Naive thymus-derived CD4-positive, alpha-beta T cell (primary cell): ENCODE measurements at regions not wholly inside any gene's neighbourhood (a gene's known extent, or its start where the extent isn't known, plus 50 kb on each side); places are given as distances from the start of the nearest gene placed in this dataset.

Source experiments
- ATAC-seq: fragments of 150-1000 bp; cut with Tn5 transposase; 2 replicates; pipeline ENCODE4 v1.10.0; 2021; ENCODE audit warnings: mild to moderate bottlenecking, moderate library complexity
- CTCF ChIA-PET: fragments of 350-600 bp; sonication (Branson Sonifier 250); formaldehyde crosslinking; loops from one replicate; lab custom pipeline; 2021; ENCODE audit warnings: antibody characterized with exemption; lab: Charles Lee
- POLR2A ChIA-PET: fragments of 350-600 bp; sonication (Branson Sonifier 250); formaldehyde crosslinking; loops from one replicate; lab custom pipeline; 2021; ENCODE audit warnings: antibody characterized with exemption, inconsistent platforms; lab: Charles Lee
- DNase-seq, 9 donors: peaks; one replicate each; pipeline versions ENCODE4 v3.0.0 to v3.0.0-alpha.2; 2020 to 2022; ENCODE audit warnings: mixed read lengths in 1 of 9
- H3K27ac ChIP-seq: one replicate; pipeline ENCODE4 v1.7.0; 2013; ENCODE audit warnings: mild to moderate bottlenecking, low read depth, low read length, moderate library complexity
- H3K27me3 ChIP-seq, 2 donors: one replicate each; pipeline ENCODE4 v1.7.0; 2013; ENCODE audit warnings: low read length in 2 of 2, mild to moderate bottlenecking in 2 of 2, moderate library complexity in 2 of 2; ENCODE audit not compliant: control insufficient read depth in 2 of 2, insufficient read depth in 2 of 2
- H3K36me3 ChIP-seq, 3 experiments: 1 replicate in 2 of 3; 2 replicates in 1 of 3; pipeline ENCODE4 v1.7.0; 2013; ENCODE audit warnings: low read length in 3 of 3, mild to moderate bottlenecking in 3 of 3, moderate library complexity in 1 of 3; ENCODE audit not compliant: insufficient read depth in 3 of 3, control insufficient read depth in 2 of 3
- H3K4me1 ChIP-seq, 2 donors: one replicate each; pipeline ENCODE4 v1.7.0; 2013; ENCODE audit warnings: low read length in 2 of 2, mild to moderate bottlenecking in 2 of 2, moderate library complexity in 1 of 2; ENCODE audit not compliant: control insufficient read depth in 2 of 2, insufficient read depth in 2 of 2
- H3K4me3 ChIP-seq: 2 replicates; pipeline ENCODE4 v1.7.0; 2013; ENCODE audit warnings: mild to moderate bottlenecking, low read length
- H3K9me3 ChIP-seq, 3 experiments: 1 replicate in 2 of 3; 2 replicates in 1 of 3; pipeline ENCODE4 v1.7.0; 2013; ENCODE audit warnings: low read length in 3 of 3; ENCODE audit not compliant: control insufficient read depth in 2 of 3
- H3K27ac Mint-ChIP-seq, 9 donors: one replicate each; pipeline ENCODE4 v1.8.0; 2020 to 2022; ENCODE audit warnings: mixed read lengths in 9 of 9, mild to moderate bottlenecking in 8 of 9, moderate library complexity in 5 of 9, inconsistent platforms in 2 of 9
- H3K27me3 Mint-ChIP-seq, 5 donors: one replicate each; pipeline ENCODE4 v1.8.0; 2021 to 2022; ENCODE audit warnings: mixed read lengths in 5 of 5, mild to moderate bottlenecking in 1 of 5
- H3K36me3 Mint-ChIP-seq, 5 donors: one replicate each; pipeline ENCODE4 v1.8.0; 2020 to 2022; ENCODE audit warnings: mixed read lengths in 5 of 5, mild to moderate bottlenecking in 3 of 5, inconsistent platforms in 1 of 5
- H3K4me1 Mint-ChIP-seq, 7 donors: one replicate each; pipeline ENCODE4 v1.8.0; 2020 to 2022; ENCODE audit warnings: mixed read lengths in 7 of 7, mild to moderate bottlenecking in 3 of 7, inconsistent platforms in 1 of 7
- H3K4me3 Mint-ChIP-seq, 10 donors: one replicate each; pipeline ENCODE4 v1.8.0; 2020 to 2022; ENCODE audit warnings: mild to moderate bottlenecking in 10 of 10, mixed read lengths in 10 of 10, moderate library complexity in 6 of 10, inconsistent platforms in 2 of 10
- H3K9me3 Mint-ChIP-seq, 11 donors: one replicate each; pipeline ENCODE4 v1.8.0; 2020 to 2022; ENCODE audit warnings: mixed read lengths in 11 of 11, mild to moderate bottlenecking in 4 of 11, inconsistent platforms in 1 of 11, moderate library complexity in 1 of 11
- intact Hi-C, 2 donors: fragments of 100-400 bp; cut with micrococcal nuclease; formaldehyde crosslinking; loops; one replicate each; pipeline ENCODE4 v1.15.1; 2023

GRCh38 chr2:611519-611918 lies 65.7 kb downstream of the TMEM18 start:
- POLR2A ChIA-PET = interaction anchor here (0.6 kb wide), 1 partner anchor 179 kb away, joined by 3 read pairs; no protein-coding TSS in a partner anchor
- H3K27me3 ChIP-seq = no peaks in the 10 kb centered on the region
- no peak for ATAC-seq
- CTCF ChIA-PET = no interaction called here
- no peaks in the 10 kb centered on the region for H3K9me3 ChIP-seq
- H3K9me3 Mint-ChIP-seq = peaks cover 0 to 3% (median 0%) of the 10 kb centered on the region in 11 donors
- no peaks in the 10 kb centered on the region for H3K36me3 Mint-ChIP-seq
- DNase-seq = peak in 1 of 9 donors; percentile 17
- peaks cover 0 to 7% (median 5%) of the 10 kb centered on the region in 5 donors for H3K27me3 Mint-ChIP-seq
- H3K4me3 Mint-ChIP-seq = no peak overlapping the region
- no peak overlapping the region for H3K4me3 ChIP-seq
- no peaks in the 10 kb centered on the region for H3K4me1 Mint-ChIP-seq
- H3K4me1 ChIP-seq = no peaks in the 10 kb centered on the region
- H3K27ac ChIP-seq = no peak overlapping the region
- H3K27ac Mint-ChIP-seq = no peak overlapping the region
- no peaks in the 10 kb centered on the region for H3K36me3 ChIP-seq
- intact Hi-C loops = no loop called here

GRCh38 chr2:610491-610890 lies 66.7 kb downstream of the TMEM18 start:
- Mint-ChIP-seq H3K27me3 (peaks cover 0 to 7% (median 5%) of the 10 kb centered on the region in 5 donors), H3K27ac (no peak overlapping the region), H3K36me3 (no peaks in the 10 kb centered on the region), H3K4me1 (no peaks in the 10 kb centered on the region), H3K9me3 (no peaks in the 10 kb centered on the region), H3K4me3 (no peak overlapping the region)
- Histone ChIP-seq H3K36me3 (no peaks in the 10 kb centered on the region), H3K9me3 (no peaks in the 10 kb centered on the region), H3K4me1 (no peaks in the 10 kb centered on the region), H3K27me3 (no peaks in the 10 kb centered on the region), H3K4me3 (no peak overlapping the region), H3K27ac (no peak overlapping the region)
- CTCF ChIA-PET = no interaction called here
- ATAC-seq (no peak), DNase-seq (no peak)
- POLR2A ChIA-PET = interaction anchor here (0.6 kb wide), 1 partner anchor 20 kb away, joined by 3 read pairs; no protein-coding TSS in a partner anchor
- intact Hi-C loops = no loop called here

GRCh38 chr2:609881-610280 lies 67.3 kb downstream of the TMEM18 start:
- H3K9me3 Mint-ChIP-seq = no peaks in the 10 kb centered on the region
- no peak overlapping the region for H3K27ac Mint-ChIP-seq
- ATAC-seq (no peak), DNase-seq (peak in 1 of 9 donors; percentile 4)
- no peaks in the 10 kb centered on the region for H3K36me3 ChIP-seq
- H3K4me1 Mint-ChIP-seq = no peaks in the 10 kb centered on the region
- peaks cover 0 to 7% (median 5%) of the 10 kb centered on the region in 5 donors for H3K27me3 Mint-ChIP-seq
- no peak overlapping the region for H3K27ac ChIP-seq
- intact Hi-C loops = no loop called here
- no peaks in the 10 kb centered on the region for H3K36me3 Mint-ChIP-seq
- no peaks in the 10 kb centered on the region for H3K4me1 ChIP-seq
- no peaks in the 10 kb centered on the region for H3K9me3 ChIP-seq
- ChIA-PET CTCF (no interaction called here), POLR2A (no interaction called here)
- no peak overlapping the region for H3K4me3 ChIP-seq
- no peaks in the 10 kb centered on the region for H3K27me3 ChIP-seq
- no peak overlapping the region for H3K4me3 Mint-ChIP-seq

- H3K4me3 Mint-ChIP-seq = no peak overlapping the region
- Histone ChIP-seq H3K27ac (no peak overlapping the region), H3K27me3 (no peaks in the 10 kb centered on the region), H3K4me3 (no peak overlapping the region), H3K4me1 (no peaks in the 10 kb centered on the region), H3K36me3 (no peaks in the 10 kb centered on the region), H3K9me3 (no peaks in the 10 kb centered on the region)
- H3K27me3 Mint-ChIP-seq = peaks cover 0 to 7% (median 5%) of the 10 kb centered on the region in 5 donors
- intact Hi-C loops = no loop called here
- H3K27ac Mint-ChIP-seq = no peak overlapping the region
- ChIA-PET CTCF (no interaction called here), POLR2A (no interaction called here)
- DNase-seq (no peak), ATAC-seq (no peak)
- no peaks in the 10 kb centered on the region for H3K4me1 Mint-ChIP-seq
- H3K9me3 Mint-ChIP-seq = no peaks in the 10 kb centered on the region
- no peaks in the 10 kb centered on the region for H3K36me3 Mint-ChIP-seq
Measured at GRCh38 chr2:609449-609848, 67.8 kb downstream of the TMEM18 start.

GRCh38 chr2:608711-609110 lies 68.5 kb downstream of the TMEM18 start:
- intact Hi-C loops = no loop called here
- Histone ChIP-seq H3K4me3 (no peak overlapping the region), H3K9me3 (no peaks in the 10 kb centered on the region), H3K27me3 (no peaks in the 10 kb centered on the region), H3K4me1 (no peaks in the 10 kb centered on the region), H3K27ac (no peak overlapping the region), H3K36me3 (no peaks in the 10 kb centered on the region)
- H3K9me3 Mint-ChIP-seq = peaks cover 0 to under 1% (median 0%) of the 10 kb centered on the region in 11 donors
- H3K36me3 Mint-ChIP-seq = no peaks in the 10 kb centered on the region
- H3K4me3 Mint-ChIP-seq = no peak overlapping the region
- CTCF ChIA-PET = no interaction called here
- POLR2A ChIA-PET = no interaction called here
- peak in 1 of 9 donors; percentile 8 for DNase-seq
- peaks cover 0 to 7% (median under 1%) of the 10 kb centered on the region in 5 donors for H3K27me3 Mint-ChIP-seq
- ATAC-seq = no peak
- H3K4me1 Mint-ChIP-seq = no peaks in the 10 kb centered on the region
- H3K27ac Mint-ChIP-seq = no peak overlapping the region

- Mint-ChIP-seq H3K4me1 (no peaks in the 10 kb centered on the region), H3K27me3 (peaks cover 0 to 5% (median 0%) of the 10 kb centered on the region in 5 donors), H3K27ac (no peak overlapping the region), H3K9me3 (peaks cover 0 to 4% (median 0%) of the 10 kb centered on the region in 11 donors), H3K4me3 (no peak overlapping the region), H3K36me3 (no peaks in the 10 kb centered on the region)
- DNase-seq (no peak), ATAC-seq (no peak)
- H3K27ac ChIP-seq = no peak overlapping the region
- H3K9me3 ChIP-seq = no peaks in the 10 kb centered on the region
- intact Hi-C loops = no loop called here
- POLR2A ChIA-PET = no interaction called here
- H3K27me3 ChIP-seq = no peaks in the 10 kb centered on the region
- CTCF ChIA-PET = no interaction called here
- H3K4me1 ChIP-seq = no peaks in the 10 kb centered on the region
- H3K4me3 ChIP-seq = no peak overlapping the region
- no peaks in the 10 kb centered on the region for H3K36me3 ChIP-seq
Measured at GRCh38 chr2:608297-608696, 68.9 kb downstream of the TMEM18 start.

- no peak overlapping the region for H3K27ac Mint-ChIP-seq
- Histone ChIP-seq H3K4me1 (no peaks in the 10 kb centered on the region), H3K9me3 (no peaks in the 10 kb centered on the region), H3K4me3 (no peak overlapping the region), H3K27ac (no peak overlapping the region), H3K27me3 (no peaks in the 10 kb centered on the region), H3K36me3 (no peaks in the 10 kb centered on the region)
- ATAC-seq = no peak
- peaks cover 0 to 5% (median 0%) of the 10 kb centered on the region in 5 donors for H3K27me3 Mint-ChIP-seq
- intact Hi-C loops = no loop called here
- no peak overlapping the region for H3K4me3 Mint-ChIP-seq
- no peaks in the 10 kb centered on the region for H3K4me1 Mint-ChIP-seq
- DNase-seq = peak in 1 of 9 donors; percentile 4
- H3K9me3 Mint-ChIP-seq = peaks cover 0 to 4% (median 0%) of the 10 kb centered on the region in 11 donors
- ChIA-PET POLR2A (no interaction called here), CTCF (no interaction called here)
- H3K36me3 Mint-ChIP-seq = no peaks in the 10 kb centered on the region
Measured at GRCh38 chr2:607709-608108, 69.5 kb downstream of the TMEM18 start.
